Adrenal gland (tissue), 5 donors: ENCODE measurements at regions not wholly inside any gene's neighbourhood (a gene's known extent, or its start where the extent isn't known, plus 50 kb on each side); places are given as distances from the start of the nearest gene placed in this dataset.

Source experiments
- POLR2A ChIP-seq, 2 donors: fragments of 450-650 bp; IDR thresholded peaks; one replicate each; pipeline ENCODE4 v1.6.1; 2017; ENCODE audit warnings: antibody characterized with exemption in 2 of 2, mild to moderate bottlenecking in 2 of 2, moderate library complexity in 1 of 2
- TF ChIP-seq, protein P1 (sequence below), 6 experiments: fragments of 450-650 bp in 4 of 6; fragments of 200-600 bp in 2 of 6; sonication (generic) in 1 of 6; IDR thresholded peaks; 1 replicate in 5 of 6; 2 replicates in 1 of 6; pipeline versions ENCODE4 v1.5.1 to v1.8.0; 2016 to 2021; ENCODE audit warnings: antibody characterized with exemption in 6 of 6, mild to moderate bottlenecking in 2 of 6, moderate library complexity in 1 of 6
- donor health status: DM: no; HTN: no; CAD: no.

DNA sequence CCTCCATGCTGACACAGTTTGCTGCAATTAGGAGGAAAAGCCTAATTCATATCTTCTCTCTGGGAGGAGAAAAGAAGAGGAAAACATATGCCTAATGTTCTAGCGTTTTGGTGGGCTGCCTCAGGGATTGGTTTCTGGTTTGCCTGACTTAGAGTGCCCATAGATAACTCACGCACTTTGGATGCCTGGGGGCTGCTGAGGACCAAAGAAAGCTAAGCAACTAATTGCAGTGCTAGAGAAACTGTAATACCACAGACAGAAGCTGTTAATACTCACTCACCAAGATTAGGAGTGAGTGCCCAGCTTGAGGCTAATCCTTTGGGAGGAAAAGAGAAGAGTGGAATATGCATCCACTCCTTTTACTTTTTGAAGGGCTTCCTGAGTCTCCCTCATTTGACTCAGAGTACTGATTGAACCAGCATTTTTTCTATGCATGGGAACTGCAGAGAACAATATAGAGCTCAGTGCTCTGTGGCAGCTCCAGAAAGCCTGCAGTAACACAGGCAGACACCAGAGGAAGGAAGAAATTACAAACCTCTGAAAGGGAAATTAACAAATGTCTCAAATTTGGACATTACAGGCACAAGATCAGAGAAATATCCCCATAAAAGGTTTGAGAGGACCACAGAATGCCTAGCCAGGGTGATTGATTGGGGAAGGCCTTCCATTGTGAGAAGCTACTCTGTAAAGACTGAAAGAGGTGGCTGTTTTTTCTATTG, 666.4 kb downstream of the OLFM4 start:
- no peak for TF ChIP-seq POLR2A (IDR thresholded peaks at IDR 0.05)
- TF ChIP-seq, protein P1, sequence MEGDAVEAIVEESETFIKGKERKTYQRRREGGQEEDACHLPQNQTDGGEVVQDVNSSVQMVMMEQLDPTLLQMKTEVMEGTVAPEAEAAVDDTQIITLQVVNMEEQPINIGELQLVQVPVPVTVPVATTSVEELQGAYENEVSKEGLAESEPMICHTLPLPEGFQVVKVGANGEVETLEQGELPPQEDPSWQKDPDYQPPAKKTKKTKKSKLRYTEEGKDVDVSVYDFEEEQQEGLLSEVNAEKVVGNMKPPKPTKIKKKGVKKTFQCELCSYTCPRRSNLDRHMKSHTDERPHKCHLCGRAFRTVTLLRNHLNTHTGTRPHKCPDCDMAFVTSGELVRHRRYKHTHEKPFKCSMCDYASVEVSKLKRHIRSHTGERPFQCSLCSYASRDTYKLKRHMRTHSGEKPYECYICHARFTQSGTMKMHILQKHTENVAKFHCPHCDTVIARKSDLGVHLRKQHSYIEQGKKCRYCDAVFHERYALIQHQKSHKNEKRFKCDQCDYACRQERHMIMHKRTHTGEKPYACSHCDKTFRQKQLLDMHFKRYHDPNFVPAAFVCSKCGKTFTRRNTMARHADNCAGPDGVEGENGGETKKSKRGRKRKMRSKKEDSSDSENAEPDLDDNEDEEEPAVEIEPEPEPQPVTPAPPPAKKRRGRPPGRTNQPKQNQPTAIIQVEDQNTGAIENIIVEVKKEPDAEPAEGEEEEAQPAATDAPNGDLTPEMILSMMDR (IDR thresholded peaks at IDR 0.05) = no peak
